Gastroesophageal sphincter (tissue), 4 donors: ENCODE measurements at regions not wholly inside any gene's neighbourhood (a gene's known extent, or its start where the extent isn't known, plus 50 kb on each side); places are given as distances from the start of the nearest gene placed in this dataset.

Source experiments
- ATAC-seq: fragments of 150-250 bp; one replicate; pipeline ENCODE4 v1.9.1; 2016; ENCODE audit warnings: mild to moderate bottlenecking, moderate library complexity
- H3K27ac ChIP-seq, 4 donors: fragments of 200-600 bp; sonication (generic) in 3 of 4; 1 replicate in 3 of 4; 2 replicates in 1 of 4; pipeline ENCODE4 v1.5.1; 2016 to 2019
- H3K27me3 ChIP-seq: fragments of 200-600 bp; sonication (generic); one replicate; pipeline ENCODE4 v1.5.1; 2019
- H3K36me3 ChIP-seq, 2 donors: fragments of 200-600 bp; sonication (generic); one replicate each; pipeline ENCODE4 v1.5.1; 2019; ENCODE audit warnings: control low read depth in 1 of 2
- H3K4me1 ChIP-seq, 3 donors: fragments of 200-600 bp; sonication (generic); 1 replicate in 2 of 3; 2 replicates in 1 of 3; pipeline ENCODE4 v1.5.1; 2016 to 2019; ENCODE audit warnings: control low read depth in 2 of 3
- H3K4me3 ChIP-seq, 2 donors: fragments of 200-600 bp; sonication (generic); one replicate each; pipeline ENCODE4 v1.5.1; 2019; ENCODE audit warnings: mild to moderate bottlenecking in 1 of 2, moderate library complexity in 1 of 2
- H3K9me3 ChIP-seq, 3 donors: fragments of 200-600 bp; sonication (generic); one replicate each; pipeline ENCODE4 v1.5.1; 2017 to 2019; ENCODE audit warnings: control low read depth in 2 of 3
- EP300 ChIP-seq: sonication (generic); formaldehyde crosslinking; IDR thresholded peaks from one replicate; pipeline ENCODE4 v1.6.1; 2017; ENCODE audit warnings: antibody characterized with exemption, mild to moderate bottlenecking
- POLR2A ChIP-seq, 2 donors: fragments of 450-650 bp; IDR thresholded peaks; one replicate each; pipeline ENCODE4 v1.6.1; 2017; ENCODE audit warnings: antibody characterized with exemption in 2 of 2, mild to moderate bottlenecking in 2 of 2, moderate library complexity in 1 of 2
- POLR2AphosphoS5 ChIP-seq: sonication (generic); formaldehyde crosslinking; IDR thresholded peaks from one replicate; pipeline ENCODE4 v1.6.1; 2017; ENCODE audit warnings: antibody characterized with exemption
- WGBS, 2 donors: methylation state at CpG; one replicate each; pipeline ENCODE4 v1.1.5; 2018; ENCODE audit warnings: low coverage in 1 of 2; 5-methylcytosine and 5-hydroxymethylcytosine counted together
- TF ChIP-seq, protein P1 (sequence below), 4 experiments: fragments of 200-600 bp in 2 of 4; fragments of 450-650 bp in 2 of 4; sonication (generic) in 1 of 4; IDR thresholded peaks; one replicate each; pipeline ENCODE4 v1.5.1; 2017 to 2019; ENCODE audit warnings: antibody characterized with exemption in 4 of 4, mild to moderate bottlenecking in 2 of 4, moderate library complexity in 2 of 4

GRCh38 chr14:45972416-45972815 lies 679.2 kb downstream of the RPL10L start:
- H3K4me3 ChIP-seq = no peak overlapping the region
- H3K4me1 ChIP-seq = no peaks in the 10 kb centered on the region
- no peaks in the 10 kb centered on the region for H3K9me3 ChIP-seq
- WGBS, 2 donors = 81 to 85% methylated on average over 2 to 4 of the region's 4 CpGs
- no peak for ATAC-seq
- no peaks in the 10 kb centered on the region for H3K27me3 ChIP-seq
- TF ChIP-seq, protein P1, sequence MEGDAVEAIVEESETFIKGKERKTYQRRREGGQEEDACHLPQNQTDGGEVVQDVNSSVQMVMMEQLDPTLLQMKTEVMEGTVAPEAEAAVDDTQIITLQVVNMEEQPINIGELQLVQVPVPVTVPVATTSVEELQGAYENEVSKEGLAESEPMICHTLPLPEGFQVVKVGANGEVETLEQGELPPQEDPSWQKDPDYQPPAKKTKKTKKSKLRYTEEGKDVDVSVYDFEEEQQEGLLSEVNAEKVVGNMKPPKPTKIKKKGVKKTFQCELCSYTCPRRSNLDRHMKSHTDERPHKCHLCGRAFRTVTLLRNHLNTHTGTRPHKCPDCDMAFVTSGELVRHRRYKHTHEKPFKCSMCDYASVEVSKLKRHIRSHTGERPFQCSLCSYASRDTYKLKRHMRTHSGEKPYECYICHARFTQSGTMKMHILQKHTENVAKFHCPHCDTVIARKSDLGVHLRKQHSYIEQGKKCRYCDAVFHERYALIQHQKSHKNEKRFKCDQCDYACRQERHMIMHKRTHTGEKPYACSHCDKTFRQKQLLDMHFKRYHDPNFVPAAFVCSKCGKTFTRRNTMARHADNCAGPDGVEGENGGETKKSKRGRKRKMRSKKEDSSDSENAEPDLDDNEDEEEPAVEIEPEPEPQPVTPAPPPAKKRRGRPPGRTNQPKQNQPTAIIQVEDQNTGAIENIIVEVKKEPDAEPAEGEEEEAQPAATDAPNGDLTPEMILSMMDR (IDR thresholded peaks at IDR 0.05) = no peak
- TF ChIP-seq POLR2AphosphoS5 (no peak), EP300 (no peak), POLR2A (IDR thresholded peaks at IDR 0.05) (no peak)
- H3K36me3 ChIP-seq = no peaks in the 10 kb centered on the region
- H3K27ac ChIP-seq = no peak overlapping the region

- Histone ChIP-seq H3K27me3 (no peaks in the 10 kb centered on the region), H3K4me1 (no peaks in the 10 kb centered on the region), H3K36me3 (no peaks in the 10 kb centered on the region), H3K9me3 (no peaks in the 10 kb centered on the region), H3K4me3 (no peak overlapping the region), H3K27ac (no peak overlapping the region)
- ATAC-seq = no peak
- WGBS, 2 donors = 21 to 30% methylated on average over 1 of the region's 1 CpG
- TF ChIP-seq, protein P1 (IDR thresholded peaks at IDR 0.05) = no peak
- no peak for TF ChIP-seq POLR2A (IDR thresholded peaks at IDR 0.05)
- TF ChIP-seq EP300 = no peak
- no peak for TF ChIP-seq POLR2AphosphoS5
These were observed 681.0 kb downstream of the RPL10L start for GRCh38 chr14:45970621-45971020.

DNA sequence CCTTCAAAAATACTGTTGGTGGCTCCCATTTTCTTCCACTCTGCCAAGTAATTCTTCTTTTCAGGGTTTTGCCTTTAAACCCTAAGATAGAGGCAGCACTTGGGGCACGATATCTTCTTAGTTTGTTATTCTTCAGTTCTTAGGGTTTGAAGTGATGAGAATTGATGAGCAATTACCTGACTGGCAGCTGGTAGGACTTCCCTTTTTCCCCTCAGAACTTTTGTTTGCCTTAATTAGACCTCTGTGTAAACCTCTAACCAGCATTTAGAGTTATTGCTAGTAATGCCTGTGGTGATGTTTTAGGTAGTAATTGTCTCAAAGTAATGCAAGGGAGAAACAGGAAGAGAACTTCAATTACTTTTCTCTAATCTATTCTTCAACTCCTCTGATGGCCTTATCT lies 683.5 kb downstream of the RPL10L start:
- no peak overlapping the region for H3K4me3 ChIP-seq
- no peaks in the 10 kb centered on the region for H3K9me3 ChIP-seq
- H3K27me3 ChIP-seq = no peaks in the 10 kb centered on the region
- no peak for TF ChIP-seq POLR2AphosphoS5
- WGBS, 2 donors = 24% methylated on average over 1 of the region's 1 CpG; no CpG with 5 or more reads in 1 of the 2 donors
- H3K4me1 ChIP-seq = no peaks in the 10 kb centered on the region
- no peak for ATAC-seq
- no peak overlapping the region for H3K27ac ChIP-seq
- no peaks in the 10 kb centered on the region for H3K36me3 ChIP-seq

GRCh38 chr14:45949479-45949878 lies 696.5 kb upstream of the MIS18BP1 start:
- ATAC-seq = no peak
- no peak for TF ChIP-seq POLR2A (IDR thresholded peaks at IDR 0.05)
- TF ChIP-seq POLR2AphosphoS5 = no peak
- no peak for TF ChIP-seq EP300
- Histone ChIP-seq H3K4me1 (no peaks in the 10 kb centered on the region), H3K27me3 (no peaks in the 10 kb centered on the region), H3K36me3 (no peaks in the 10 kb centered on the region), H3K4me3 (no peak overlapping the region), H3K27ac (no peak overlapping the region), H3K9me3 (no peaks in the 10 kb centered on the region)
- WGBS, 2 donors = 59 to 70% methylated on average over 2 of the region's 2 CpGs

- Histone ChIP-seq H3K4me1 (no peaks in the 10 kb centered on the region), H3K27ac (no peak overlapping the region), H3K27me3 (no peaks in the 10 kb centered on the region), H3K4me3 (no peak overlapping the region), H3K9me3 (no peaks in the 10 kb centered on the region), H3K36me3 (no peaks in the 10 kb centered on the region)
- ATAC-seq = no peak
- TF ChIP-seq POLR2AphosphoS5 (no peak), POLR2A (IDR thresholded peaks at IDR 0.05) (no peak), EP300 (no peak)
- TF ChIP-seq, protein P1 (IDR thresholded peaks at IDR 0.05) = no peak
- WGBS, 2 donors = 95% methylated on average over 2 of the region's 2 CpGs; no CpG with 5 or more reads in 1 of the 2 donors
These were observed 694.8 kb upstream of the MIS18BP1 start for GRCh38 chr14:45947830-45948229.

DNA sequence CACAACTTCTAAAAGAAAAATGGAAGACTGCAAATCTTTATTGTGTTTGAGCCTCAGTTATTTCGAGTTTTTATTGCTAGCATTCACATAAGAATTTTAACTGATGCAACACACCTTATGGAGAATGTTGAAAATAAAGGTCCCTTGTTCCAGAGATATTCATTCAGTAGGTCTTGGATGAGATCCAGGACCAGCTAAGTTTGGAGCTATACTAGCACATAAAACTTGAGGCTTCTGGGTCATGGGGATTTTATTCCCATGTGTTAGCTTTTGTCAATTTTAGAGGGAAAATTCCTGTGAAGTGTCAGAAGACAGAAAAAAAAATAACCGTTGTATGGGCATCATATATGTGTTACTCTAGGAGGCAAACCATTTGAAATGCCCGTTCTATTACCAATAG lies 693.2 kb upstream of the MIS18BP1 start:
- 68 to 80% methylated on average over 3 of the region's 3 CpGs for WGBS, 2 donors
- ATAC-seq = no peak
- no peaks in the 10 kb centered on the region for H3K27me3 ChIP-seq
- no peak overlapping the region for H3K27ac ChIP-seq
- H3K36me3 ChIP-seq = no peaks in the 10 kb centered on the region
- TF ChIP-seq EP300 = no peak
- TF ChIP-seq, protein P1 (IDR thresholded peaks at IDR 0.05) = no peak
- TF ChIP-seq POLR2AphosphoS5 = no peak
- no peak for TF ChIP-seq POLR2A (IDR thresholded peaks at IDR 0.05)
- H3K4me1 ChIP-seq = no peaks in the 10 kb centered on the region
- no peak overlapping the region for H3K4me3 ChIP-seq
- no peaks in the 10 kb centered on the region for H3K9me3 ChIP-seq
